GM18951 (cell line): ENCODE measurements at regions not wholly inside any gene's neighbourhood (a gene's known extent, or its start where the extent isn't known, plus 50 kb on each side); places are given as distances from the start of the nearest gene placed in this dataset.

Source experiments
- POLR2A ChIP-seq: IDR thresholded peaks from 4 replicates; pipeline ENCODE4 v1.6.1; 2011; ENCODE audit warnings: mild to moderate bottlenecking; ENCODE audit not compliant: insufficient read length, insufficient read depth; ENCODE audit errors: extremely low read depth
- in situ Hi-C: fragments of 300-500 bp; cut with MboI; formaldehyde crosslinking; loops from one replicate; pipeline ENCODE4 v1.12.0; 2022; ENCODE audit warnings: low sequenced_read_pairs, mixed read lengths, inconsistent platforms; ENCODE audit not compliant: unreplicated experiment

- TF ChIP-seq POLR2A = no peak
- in situ Hi-C loops = no loop called here
These were observed 862.3 kb downstream of the TYW1 start for GRCh38 chr7:67858931-67859330.

GRCh38 chr7:67863911-67864310 lies 867.3 kb downstream of the TYW1 start:
- TF ChIP-seq POLR2A = no peak
- in situ Hi-C loops = no loop called here

DNA sequence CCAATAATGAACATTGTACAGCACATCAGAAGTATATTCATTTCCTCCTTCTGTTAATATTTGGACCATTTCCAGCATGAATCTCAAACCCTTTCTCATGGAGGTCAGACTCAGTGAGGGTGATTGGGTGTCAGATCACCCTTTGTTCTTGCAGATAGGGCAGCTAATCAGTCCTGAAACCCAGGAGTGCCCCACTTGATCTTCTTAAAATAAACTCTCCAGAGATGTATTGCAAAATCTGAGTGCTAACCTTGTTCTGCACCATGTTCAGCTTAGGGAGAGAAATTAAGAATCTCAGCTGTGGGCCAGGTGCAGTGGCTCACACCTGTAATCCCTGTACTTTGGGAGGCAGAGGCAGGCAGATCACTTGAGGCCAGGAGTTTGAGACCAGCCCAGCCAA lies 869.4 kb downstream of the TYW1 start:
- no peak for TF ChIP-seq POLR2A
- in situ Hi-C loops = no loop called here

DNA sequence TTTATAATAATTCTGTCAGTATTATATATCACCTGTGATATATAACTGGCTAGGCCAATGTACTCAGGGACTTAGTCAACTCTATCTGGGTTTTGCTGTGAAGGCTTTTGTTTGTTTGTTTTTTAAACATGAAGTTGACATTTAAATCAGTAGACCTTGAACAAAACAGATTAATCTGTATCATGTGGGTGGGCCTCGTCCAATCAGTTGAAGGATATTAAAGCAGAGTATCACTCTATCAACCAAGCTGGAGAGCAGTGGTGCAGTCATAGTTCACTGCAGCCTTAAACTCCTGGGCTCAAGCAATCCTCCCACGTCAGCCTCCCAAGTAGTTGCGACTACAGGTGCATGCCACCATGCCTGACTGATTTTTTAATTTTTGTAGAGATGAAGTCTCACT lies 870.2 kb downstream of the TYW1 start:
- no peak for TF ChIP-seq POLR2A
- in situ Hi-C loops = no loop called here

GRCh38 chr7:67870396-67870795 lies 873.8 kb downstream of the TYW1 start:
- no peak for TF ChIP-seq POLR2A
- in situ Hi-C loops = no loop called here

DNA sequence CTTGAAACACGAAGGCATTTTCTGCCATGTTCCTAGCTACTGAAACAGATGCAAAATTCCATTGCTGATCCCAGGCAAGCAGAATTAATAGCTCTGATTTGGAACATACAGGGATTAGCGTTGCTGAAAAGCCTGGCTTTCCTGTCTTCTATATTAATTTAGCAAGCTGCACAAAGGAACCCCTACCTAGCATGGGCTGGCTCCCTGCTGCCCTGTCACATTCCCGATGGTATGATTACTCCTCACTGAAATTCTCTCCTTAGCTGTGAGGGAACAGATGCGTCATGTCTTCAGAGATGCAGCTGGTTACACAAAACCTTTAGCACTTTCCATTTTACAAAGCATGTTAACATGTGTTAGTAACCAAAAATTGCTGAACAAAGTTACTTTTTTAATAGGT lies 878.9 kb downstream of the TYW1 start:
- TF ChIP-seq POLR2A = no peak
- in situ Hi-C loops = no loop called here

DNA sequence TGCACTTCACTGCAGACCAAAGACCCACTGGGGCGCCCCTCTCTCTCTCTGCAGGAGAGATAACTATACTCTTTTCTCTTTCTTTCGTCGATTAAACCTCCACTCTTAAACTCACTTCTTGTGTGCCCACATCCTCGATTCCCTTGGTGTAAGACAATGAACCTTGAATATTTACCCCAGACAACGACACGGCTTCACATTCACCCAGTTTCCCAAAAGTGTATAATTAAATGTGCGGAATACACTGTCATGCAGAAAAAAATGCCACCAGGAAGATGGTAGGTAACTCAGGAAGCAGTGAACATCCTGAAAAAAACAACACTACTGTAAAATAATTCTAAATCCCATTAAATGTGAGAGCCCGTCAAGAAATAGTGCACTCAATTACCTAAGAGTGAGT lies 882.2 kb downstream of the TYW1 start:
- in situ Hi-C loops = no loop called here
- no peak for TF ChIP-seq POLR2A

DNA sequence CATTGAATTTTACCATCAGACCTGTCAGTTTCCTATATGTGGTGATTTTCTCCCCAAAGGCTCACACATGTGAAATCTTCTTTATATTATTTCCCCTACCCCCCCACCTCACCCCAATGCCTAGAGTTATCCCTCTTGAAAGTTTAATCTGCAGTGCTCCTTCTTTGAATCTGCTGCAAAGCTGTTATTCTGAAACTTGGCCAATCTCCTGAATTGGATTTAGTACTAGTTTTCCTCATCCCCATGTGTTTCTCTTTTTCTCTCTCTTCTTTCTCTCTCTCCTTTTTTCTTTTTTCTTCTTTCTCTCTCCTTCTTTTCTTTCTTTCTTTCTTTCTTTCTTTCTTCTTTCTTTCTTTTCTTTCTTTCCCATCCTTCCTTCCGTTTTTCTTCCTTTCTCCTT lies 886.2 kb downstream of the TYW1 start:
- no peak for TF ChIP-seq POLR2A
- in situ Hi-C loops = no loop called here

- in situ Hi-C loops = no loop called here
These were observed 893.7 kb downstream of the TYW1 start for GRCh38 chr7:67890316-67890715.

DNA sequence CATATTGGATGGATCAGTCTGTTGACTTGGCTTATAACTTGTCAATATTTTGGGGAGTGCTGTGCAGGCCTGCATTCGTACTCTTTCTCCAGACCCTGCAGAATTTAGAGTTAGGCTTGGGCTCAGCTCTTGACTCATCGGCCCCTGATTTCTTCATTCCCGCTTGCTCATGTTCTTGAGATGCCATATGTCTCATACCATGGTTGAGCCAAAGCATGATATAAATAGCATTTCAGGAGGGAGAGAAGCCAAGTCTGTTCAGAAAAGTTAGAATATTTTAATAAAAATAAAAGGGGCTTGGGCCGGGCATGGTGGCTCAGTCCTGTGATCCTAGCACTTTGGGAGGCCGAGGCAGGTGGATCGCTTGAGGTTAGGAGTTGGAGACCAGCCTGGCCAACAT lies 898.1 kb downstream of the TYW1 start:
- in situ Hi-C loops = no loop called here
- TF ChIP-seq POLR2A = no peak

More at GRCh38 chr7:67890316-67890715, 893.7 kb downstream of the TYW1 start:
- TF ChIP-seq POLR2A = no peak

GRCh38 chr7:67896721-67897120 lies 900.1 kb downstream of the TYW1 start:
- in situ Hi-C loops = no loop called here
- no peak for TF ChIP-seq POLR2A

DNA sequence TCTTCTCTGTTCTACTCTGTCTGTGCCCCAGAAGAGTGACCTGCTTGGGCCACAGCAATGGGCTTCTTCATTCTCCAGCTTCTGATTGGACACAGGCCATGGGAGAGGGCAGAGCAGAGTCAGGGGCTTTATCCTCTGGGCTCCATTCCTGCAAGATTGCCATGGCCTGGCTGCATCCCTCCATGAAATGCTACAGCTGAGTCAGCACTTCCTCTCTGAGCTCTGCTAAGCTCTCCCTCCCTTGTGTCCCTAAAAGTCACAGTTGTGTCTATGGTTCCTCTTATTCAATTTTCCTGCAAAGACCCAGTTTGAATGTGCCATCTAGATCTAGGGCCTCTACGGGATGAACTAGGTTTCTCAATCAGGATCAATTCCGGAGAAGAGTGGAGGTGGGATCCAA lies 903.8 kb downstream of the TYW1 start:
- no peak for TF ChIP-seq POLR2A
- in situ Hi-C loops = no loop called here

DNA sequence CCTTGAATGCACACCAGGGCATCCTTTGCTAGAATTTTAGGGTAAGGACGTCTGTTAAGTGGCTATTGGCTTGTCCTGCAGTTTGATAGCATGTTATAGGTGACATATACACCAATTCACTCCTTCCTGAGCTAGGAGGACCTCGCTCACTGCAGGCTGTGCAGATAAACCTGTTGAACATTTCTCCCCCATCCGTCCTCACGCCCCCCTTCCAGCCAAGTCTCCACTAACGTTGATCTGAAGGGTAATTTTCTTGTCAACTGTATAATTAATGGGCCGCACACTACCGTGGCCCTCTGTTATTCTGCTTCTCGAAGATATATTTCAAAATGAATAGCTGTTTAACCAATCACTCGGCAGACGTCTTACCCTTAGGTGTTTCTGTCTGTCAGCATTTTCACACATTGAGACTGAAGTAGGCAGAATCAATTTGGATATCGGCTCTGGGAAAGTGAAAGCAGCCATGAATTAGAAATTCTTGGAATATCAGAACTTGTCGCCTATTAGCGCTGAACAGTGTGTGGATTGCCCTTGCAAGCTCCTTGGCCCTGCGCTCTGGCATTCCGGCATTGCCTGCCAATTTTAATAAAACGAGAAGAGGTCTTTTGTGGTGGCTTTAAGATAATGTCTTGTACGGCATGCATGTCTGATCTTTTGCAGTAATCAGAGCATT lies 905.3 kb downstream of the TYW1 start:
- TF ChIP-seq POLR2A = no peak
- in situ Hi-C loops = no loop called here

- in situ Hi-C loops = no loop called here
- TF ChIP-seq POLR2A = no peak
These were observed 911.2 kb downstream of the TYW1 start for GRCh38 chr7:67907792-67908191.

GRCh38 chr7:67912437-67912836 lies 915.8 kb downstream of the TYW1 start:
- in situ Hi-C loops = no loop called here
- TF ChIP-seq POLR2A = no peak
